Stomach (tissue), 4 donors: ENCODE measurements at regions not wholly inside any gene's neighbourhood (a gene's known extent, or its start where the extent isn't known, plus 50 kb on each side); places are given as distances from the start of the nearest gene placed in this dataset.

Experiments
- CTCF ChIP-seq, 7 experiments: fragments of 450-650 bp in 4 of 7; fragments of 200-600 bp in 3 of 7; sonication (generic) in 3 of 7; IDR thresholded peaks; one replicate each; pipeline ENCODE4 v1.5.1; 2016 to 2019; ENCODE audit warnings: antibody characterized with exemption in 7 of 7, control low read depth in 2 of 7, mild to moderate bottlenecking in 1 of 7
- POLR2A ChIP-seq, 4 donors: fragments of 450-650 bp; IDR thresholded peaks; one replicate each; pipeline ENCODE4 v1.6.1; 2016; ENCODE audit warnings: antibody characterized with exemption in 4 of 4, control low read depth in 2 of 4, mild to moderate bottlenecking in 1 of 4, moderate library complexity in 1 of 4

GRCh38 chr4:111263836-111264235, 641.0 kb upstream of the PITX2 start:
- TF ChIP-seq CTCF (IDR thresholded peaks at IDR 0.05) (no peak), POLR2A (IDR thresholded peaks at IDR 0.05) (no peak)
